ENCODE measurements at regions not wholly inside any gene's neighbourhood (a gene's known extent, or its start where the extent isn't known, plus 50 kb on each side); places are given as distances from the start of the nearest gene placed in this dataset.

DNA sequence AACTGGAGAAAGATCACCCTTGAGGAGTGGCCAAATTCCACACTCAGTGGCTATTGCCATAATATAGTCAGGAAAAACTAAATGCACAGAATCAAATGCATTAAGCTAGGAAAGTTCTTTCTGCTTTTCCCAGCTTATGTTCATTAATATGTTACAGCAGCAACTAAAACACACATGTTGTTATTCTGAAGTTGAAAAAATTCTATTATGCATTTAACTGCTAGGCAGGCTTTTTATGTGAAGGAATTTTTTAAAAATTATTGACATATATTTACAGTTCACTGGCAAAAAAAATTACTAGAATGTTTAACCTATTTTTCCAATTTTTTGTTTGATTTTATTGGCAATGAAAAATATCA is 135.2 kb upstream of the IL12A start:
- ChIA-PET CTCF (interaction anchor here (1.9 to 2.5 kb wide), 3 partner anchors 19 to 153 kb away, joined by 6 to 9 read pairs (median 8); no protein-coding TSS in a partner anchor), RAD21 (ENCODE audit: low non-redundant PET in 1 of 2, low total read pairs in 2 of 2, uncharacterized antibody in 2 of 2, unreplicated experiment in 2 of 2) (no interaction called here), POLR2A (interaction anchor here (1.4 kb wide), 1 partner anchor 11 kb away, joined by 3 read pairs; no protein-coding TSS in a partner anchor)
- H3K27me3 ChIP-seq (ENCODE audit: insufficient read depth, low read length) = no peaks in the 10 kb centered on the region
- no peaks in the 10 kb centered on the region for H3K79me2 ChIP-seq (ENCODE audit: insufficient read depth, low read length)
- no peaks in the 10 kb centered on the region for H3K36me3 ChIP-seq (ENCODE audit: control insufficient read depth in 1 of 2, insufficient read depth in 2 of 2, low read length in 2 of 2)
- H3K4me2 ChIP-seq (ENCODE audit: low read length) = peak overlapping the region; percentile 63
- no peaks in the 10 kb centered on the region for H4K20me1 ChIP-seq (ENCODE audit: insufficient read depth)
- no peak overlapping the region for H3K4me3 ChIP-seq (replicated peaks in 1 of 2; ENCODE audit: low read depth in 1 of 2, low read length in 2 of 2)
- H2AFZ ChIP-seq (ENCODE audit: low read depth, low read length, poor library complexity, severe bottlenecking) = no peak overlapping the region
- intact Hi-C loops (cut with micrococcal nuclease) = no loop called here
- H3K9me3 ChIP-seq (ENCODE audit: control insufficient read depth in 1 of 2, insufficient read depth in 1 of 2, low read depth in 1 of 2, low read length in 2 of 2) = no peaks in the 10 kb centered on the region
- H3K27ac ChIP-seq (ENCODE audit: low read depth, low read length) = no peak overlapping the region
- no peak for DNase-seq (ENCODE audit: low read depth, low spot score)
- H3K9ac ChIP-seq (ENCODE audit: low read length) = no peak overlapping the region
- H3K4me1 ChIP-seq (ENCODE audit: control insufficient read depth in 1 of 2, insufficient read depth in 2 of 2, low read length in 2 of 2) = peaks cover 21 to 41% of the 10 kb centered on the region in 2 experiments
- ATAC-seq = no peak
- TF ChIP-seq ELF1 (IDR thresholded peaks at IDR 0.05; ENCODE audit: borderline replicate concordance, low read depth) (no peak), EZH2phosphoT487 (IDR thresholded peaks at IDR 0.05; ENCODE audit: borderline replicate concordance) (no peak), SP1 (IDR thresholded peaks at IDR 0.05; ENCODE audit: low read depth) (no peak), RAD21 (IDR thresholded peaks at IDR 0.05; ENCODE audit: low read depth) (no peak), JUND (IDR thresholded peaks at IDR 0.05) (no peak), FOSL1 (IDR thresholded peaks at IDR 0.05; ENCODE audit: low read depth) (no peak), SRF (IDR thresholded peaks at IDR 0.05; ENCODE audit: low read depth) (no peak), TCF7L2 (IDR thresholded peaks at IDR 0.05; ENCODE audit: borderline replicate concordance, extremely low read depth, insufficient read depth, insufficient read length) (no peak), ZFX (IDR thresholded peaks at IDR 0.05) (no peak), CEBPB (IDR thresholded peaks at IDR 0.05; ENCODE audit: low read depth) (no peak), EGR1 (IDR thresholded peaks at IDR 0.05; ENCODE audit: low read depth) (no peak), ZNF274 (IDR thresholded peaks at IDR 0.05; ENCODE audit: low read depth, low read length) (no peak)
- TF ChIP-seq, protein P1, sequence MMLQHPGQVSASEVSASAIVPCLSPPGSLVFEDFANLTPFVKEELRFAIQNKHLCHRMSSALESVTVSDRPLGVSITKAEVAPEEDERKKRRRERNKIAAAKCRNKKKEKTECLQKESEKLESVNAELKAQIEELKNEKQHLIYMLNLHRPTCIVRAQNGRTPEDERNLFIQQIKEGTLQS (IDR thresholded peaks at IDR 0.05) = no peak
- no peaks in the 10 kb centered on the region for H3K9me2 ChIP-seq (ENCODE audit: insufficient read depth)
- BruUV-seq (replicated peaks) = no TSS peak

All from HCT116 (cell line).